Lung (tissue), 11 donors: ENCODE measurements at regions not wholly inside any gene's neighbourhood (a gene's known extent, or its start where the extent isn't known, plus 50 kb on each side); places are given as distances from the start of the nearest gene placed in this dataset.
A peak's percentile ranks its signal among the peaks of the same experiment; 100 is the strongest.

Experiments
- ATAC-seq: fragments of 200-7000 bp; cut with Tn5 transposase; one replicate; pipeline ENCODE4 v1.9.1; 2020; ENCODE audit warnings: moderate number of reproducible peaks; ENCODE audit not compliant: insufficient read depth, low FRiP score
- DNase-seq, 3 donors: peaks; one replicate each; pipeline ENCODE4 v3.0.0-alpha.2; 2013 to 2017
- H3K27ac ChIP-seq, 2 donors: one replicate each; pipeline ENCODE4 v1.5.1; 2013; ENCODE audit warnings: mild to moderate bottlenecking in 2 of 2, moderate library complexity in 2 of 2, control low read depth in 1 of 2, inconsistent platforms in 1 of 2, low read depth in 1 of 2, low read length in 1 of 2
- H3K27me3 ChIP-seq, 3 donors: one replicate each; pipeline ENCODE4 v1.5.1; 2013; ENCODE audit warnings: low read length in 2 of 3; ENCODE audit not compliant: control insufficient read depth in 3 of 3, insufficient read depth in 3 of 3
- H3K36me3 ChIP-seq, 4 donors: one replicate each; pipeline ENCODE4 v1.5.1; 2013; ENCODE audit warnings: low read length in 4 of 4, mild to moderate bottlenecking in 1 of 4, moderate library complexity in 1 of 4; ENCODE audit not compliant: control insufficient read depth in 4 of 4, insufficient read depth in 4 of 4
- H3K4me1 ChIP-seq, 5 donors: one replicate each; pipeline ENCODE4 v1.5.1; 2013; ENCODE audit warnings: low read length in 5 of 5, mild to moderate bottlenecking in 2 of 5, moderate library complexity in 1 of 5; ENCODE audit not compliant: control insufficient read depth in 5 of 5, insufficient read depth in 5 of 5
- H3K4me3 ChIP-seq: one replicate; pipeline ENCODE4 v1.5.1; 2013; ENCODE audit warnings: mild to moderate bottlenecking, control low read depth, moderate library complexity
- H3K9ac ChIP-seq, 2 donors: one replicate each; pipeline ENCODE4 v1.5.1; 2013; ENCODE audit warnings: low read length in 2 of 2, control low read depth in 1 of 2; ENCODE audit not compliant: insufficient read depth in 1 of 2
- H3K9me3 ChIP-seq, 4 donors: one replicate each; pipeline ENCODE4 v1.5.1; 2013; ENCODE audit warnings: low read length in 3 of 4, mild to moderate bottlenecking in 1 of 4, moderate library complexity in 1 of 4; ENCODE audit not compliant: control insufficient read depth in 4 of 4, insufficient read depth in 3 of 4
- WGBS, 2 donors: extraction: QIAGEN DNeasy Blood & Tissue Kit; methylation state at CpG; one replicate each; pipeline ENCODE4 v1.1.7; 2013; 5-methylcytosine and 5-hydroxymethylcytosine counted together
- TF ChIP-seq, protein P1 (sequence below): IDR thresholded peaks from 2 replicates; pipeline ENCODE4 v1.5.1; 2012; ENCODE audit warnings: mild to moderate bottlenecking; ENCODE audit errors: control extremely low read depth, extremely low read depth
- donor health status: control.
- donor health status: control.
- donor health status: Bipolar disorder and iron deficiency.
- donor health status: healthy.
- donor health status: DM: yes; HTN: yes; CAD: no.

DNA sequence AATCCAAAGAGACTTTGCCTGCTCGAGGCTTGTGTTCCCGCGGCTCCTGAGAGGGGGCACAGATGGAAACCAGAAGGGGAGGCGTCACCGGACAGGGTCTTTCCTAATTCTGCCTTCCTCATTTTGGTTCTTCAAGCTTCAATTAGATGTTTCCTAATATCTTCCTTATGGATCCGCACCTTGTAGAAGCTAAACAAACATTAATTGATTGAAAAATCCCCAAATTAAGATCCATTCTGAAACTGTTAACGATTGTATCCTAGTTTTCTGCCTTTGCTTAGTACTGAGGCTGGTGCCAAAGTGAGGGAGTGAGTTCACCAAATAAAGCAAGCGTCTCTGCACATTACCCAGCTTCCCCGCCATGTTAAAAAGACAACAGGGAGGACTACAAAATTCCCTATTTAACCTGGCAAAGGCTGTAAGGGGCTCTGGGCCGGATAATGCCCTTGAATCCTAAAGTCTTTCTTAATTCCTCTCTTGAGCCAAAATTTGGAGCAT, 123.2 kb downstream of the GPX5 start:
- ATAC-seq (no peak), DNase-seq (peak in 1 of 3 donors; percentile 48)
- Histone ChIP-seq H3K27me3 (peaks cover 0 to 3% (median 0%) of the 10 kb centered on the region in 3 donors), H3K36me3 (no peaks in the 10 kb centered on the region), H3K4me3 (no peak overlapping the region), H3K27ac (no peak overlapping the region), H3K9ac (peak overlapping the region in 1 of 2 donors; percentile 52), H3K9me3 (peaks cover 0 to under 1% (median 0%) of the 10 kb centered on the region in 4 donors), H3K4me1 (peaks cover 0 to 4% (median 0%) of the 10 kb centered on the region in 5 donors)
- 6 to 10% methylated on average over 10 of the region's 10 CpGs for WGBS, 2 donors
- TF ChIP-seq, protein P1, sequence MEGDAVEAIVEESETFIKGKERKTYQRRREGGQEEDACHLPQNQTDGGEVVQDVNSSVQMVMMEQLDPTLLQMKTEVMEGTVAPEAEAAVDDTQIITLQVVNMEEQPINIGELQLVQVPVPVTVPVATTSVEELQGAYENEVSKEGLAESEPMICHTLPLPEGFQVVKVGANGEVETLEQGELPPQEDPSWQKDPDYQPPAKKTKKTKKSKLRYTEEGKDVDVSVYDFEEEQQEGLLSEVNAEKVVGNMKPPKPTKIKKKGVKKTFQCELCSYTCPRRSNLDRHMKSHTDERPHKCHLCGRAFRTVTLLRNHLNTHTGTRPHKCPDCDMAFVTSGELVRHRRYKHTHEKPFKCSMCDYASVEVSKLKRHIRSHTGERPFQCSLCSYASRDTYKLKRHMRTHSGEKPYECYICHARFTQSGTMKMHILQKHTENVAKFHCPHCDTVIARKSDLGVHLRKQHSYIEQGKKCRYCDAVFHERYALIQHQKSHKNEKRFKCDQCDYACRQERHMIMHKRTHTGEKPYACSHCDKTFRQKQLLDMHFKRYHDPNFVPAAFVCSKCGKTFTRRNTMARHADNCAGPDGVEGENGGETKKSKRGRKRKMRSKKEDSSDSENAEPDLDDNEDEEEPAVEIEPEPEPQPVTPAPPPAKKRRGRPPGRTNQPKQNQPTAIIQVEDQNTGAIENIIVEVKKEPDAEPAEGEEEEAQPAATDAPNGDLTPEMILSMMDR: no peak

DNA sequence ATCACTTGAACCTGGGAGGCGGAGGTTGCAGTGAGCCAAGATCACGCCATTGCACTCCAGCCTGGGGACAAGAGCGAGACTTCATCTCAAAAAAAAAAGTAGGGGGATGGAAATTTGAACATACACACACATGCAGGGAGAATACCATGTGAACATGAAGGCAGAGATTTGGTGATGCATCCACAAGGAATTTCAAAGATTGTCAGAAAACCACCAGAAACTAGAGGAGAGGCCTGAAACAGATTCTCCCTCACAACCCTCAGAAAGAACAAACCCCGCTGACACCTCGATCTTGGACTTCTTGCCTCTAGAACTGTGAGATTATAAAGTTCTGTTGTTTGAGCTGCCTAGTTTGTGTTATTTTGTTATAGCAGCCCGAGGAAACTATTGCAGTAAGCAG, 125.5 kb downstream of the GPX5 start:
- 91 to 92% methylated on average over 6 of the region's 6 CpGs for WGBS, 2 donors
- Histone ChIP-seq H3K9me3 (peaks cover 0 to 3% (median 0%) of the 10 kb centered on the region in 4 donors), H3K27me3 (peaks cover 0 to 3% (median 0%) of the 10 kb centered on the region in 3 donors), H3K9ac (no peak overlapping the region), H3K4me3 (no peak overlapping the region), H3K4me1 (peaks cover 0 to 4% (median 0%) of the 10 kb centered on the region in 5 donors), H3K36me3 (no peaks in the 10 kb centered on the region), H3K27ac (no peak overlapping the region)
- TF ChIP-seq, protein P1: no peak
- DNase-seq (no peak), ATAC-seq (no peak)

DNA sequence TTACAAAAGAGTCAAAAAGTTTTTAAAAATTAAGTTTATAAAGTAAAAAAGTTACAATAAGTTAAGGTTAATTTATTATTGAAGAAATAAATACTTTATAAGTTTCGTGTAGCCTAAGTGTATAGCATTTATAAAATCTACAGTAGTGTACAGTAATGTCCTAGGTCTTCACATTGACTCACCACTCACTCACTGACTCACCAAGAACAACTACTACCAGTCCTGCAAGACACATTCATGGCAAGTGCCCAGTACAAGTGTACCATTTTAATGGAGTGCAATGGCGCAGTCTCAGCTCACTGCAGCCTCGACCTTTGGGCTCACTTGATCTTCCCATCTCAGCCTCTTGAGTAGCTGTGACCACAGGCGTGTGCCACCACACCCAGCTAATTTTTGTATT, 128.2 kb downstream of the GPX5 start:
- TF ChIP-seq, protein P1: no peak
- peaks cover 0 to 15% (median 0%) of the 10 kb centered on the region in 5 donors for H3K4me1 ChIP-seq
- H3K27ac ChIP-seq: no peak overlapping the region
- no peaks in the 10 kb centered on the region for H3K36me3 ChIP-seq
- peaks cover 0 to 3% (median 2%) of the 10 kb centered on the region in 3 donors for H3K27me3 ChIP-seq
- peaks cover 0 to 3% (median 0%) of the 10 kb centered on the region in 4 donors for H3K9me3 ChIP-seq
- H3K4me3 ChIP-seq: no peak overlapping the region
- 88 to 89% methylated on average over 4 of the region's 4 CpGs for WGBS, 2 donors
- H3K9ac ChIP-seq: no peak overlapping the region
- ATAC-seq: no peak
- DNase-seq: no peak

DNA sequence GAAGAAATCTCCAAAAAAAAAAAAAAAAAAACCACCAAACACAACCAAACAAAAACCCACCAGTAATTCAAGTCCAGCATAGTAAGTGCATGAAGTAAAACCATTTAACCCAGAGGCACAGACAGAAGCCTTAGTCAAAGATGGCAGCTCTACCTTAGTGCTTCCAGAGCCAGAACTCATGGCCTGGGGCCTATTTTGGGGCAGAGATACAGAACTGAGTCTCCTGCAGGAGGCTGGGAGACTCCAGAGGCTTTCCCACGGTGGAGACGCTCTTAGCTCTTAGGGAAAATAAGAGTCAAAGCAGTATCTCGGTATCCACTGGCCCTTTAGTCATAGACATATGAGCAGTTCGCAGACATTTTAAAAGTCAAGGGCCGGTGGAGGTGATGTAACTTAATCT, 129.5 kb downstream of the GPX5 start:
- H3K36me3 ChIP-seq: no peaks in the 10 kb centered on the region
- WGBS, 2 donors: 85 to 87% methylated on average over 5 of the region's 5 CpGs
- DNase-seq (no peak), ATAC-seq (no peak)
- peaks cover 0 to 5% (median 3%) of the 10 kb centered on the region in 3 donors for H3K27me3 ChIP-seq
- H3K4me1 ChIP-seq: peaks cover 0 to 17% (median 1%) of the 10 kb centered on the region in 5 donors
- H3K9ac ChIP-seq: no peak overlapping the region
- no peak overlapping the region for H3K27ac ChIP-seq
- H3K9me3 ChIP-seq: peaks cover 0 to 3% (median 0%) of the 10 kb centered on the region in 4 donors
- TF ChIP-seq, protein P1: no peak
- no peak overlapping the region for H3K4me3 ChIP-seq
